HepG2 (cell line): ENCODE measurements at regions not wholly inside any gene's neighbourhood (a gene's known extent, or its start where the extent isn't known, plus 50 kb on each side); places are given as distances from the start of the nearest gene placed in this dataset.

ENCODE experiments used
- ATAC-seq: fragments of 200-7000 bp; cut with Tn5 transposase; 3 replicates; pipeline ENCODE4 v1.9.1; 2020; ENCODE audit warnings: mild to moderate bottlenecking, moderate library complexity
- BruUV-seq: library from RNA; stranded (reverse); fragments of 400-500 nt; replicated peaks from 2 replicates; lab custom pipeline; 2021; lab: Mats Ljungman, UMichigan
- CTCF ChIA-PET: fragments of 300-600 bp; formaldehyde crosslinking; extraction: SDS; loops from one replicate; lab custom pipeline; 2021; ENCODE audit warnings: low total read pairs, inconsistent platforms, low intra/inter-chr PET ratio; lab: Yijun Ruan, JAX
- POLR2A ChIA-PET: fragments of 350-600 bp; sonication (Branson Sonifier 250); formaldehyde crosslinking; loops from one replicate; lab custom pipeline; 2020; ENCODE audit warnings: antibody characterized with exemption, inconsistent platforms; lab: Yijun Ruan, JAX
- DNase-seq: peaks from one replicate; pipeline ENCODE4 v3.0.0-alpha.2; 2015; ENCODE audit warnings: low spot score
- FAIRE-seq: peaks from 3 replicates; lab custom pipeline; 2011; peaks lifted over from hg19 to GRCh38; lab: Jason Lieb, UNC
- H2AFZ ChIP-seq: one replicate; pipeline ENCODE4 v1.6.1; 2011; ENCODE audit warnings: low read length, inconsistent platforms
- H3K27ac ChIP-seq: fragments of 300-600 bp; 3 replicates; pipeline ENCODE4 v1.8.0; 2011; ENCODE audit warnings: mixed run types, mild to moderate bottlenecking, mixed read lengths, low read length, inconsistent platforms; ENCODE audit not compliant: insufficient read depth; ENCODE audit errors: extremely low read length
- H3K27me3 ChIP-seq, 2 experiments: fragments of 200-600 bp in 1 of 2; 2 replicates in 1 of 2; 3 replicates in 1 of 2; pipeline versions ENCODE4 v1.6.0 to v1.8.0; 2011; ENCODE audit warnings: low read length in 2 of 2, mild to moderate bottlenecking in 2 of 2, moderate library complexity in 2 of 2, inconsistent platforms in 1 of 2; ENCODE audit not compliant: insufficient read depth in 2 of 2, control insufficient read depth in 1 of 2
- H3K36me3 ChIP-seq, 2 experiments: fragments of 200-600 bp in 1 of 2; replicated peaks in 1 of 2; 2 replicates in 1 of 2; 3 replicates in 1 of 2; pipeline versions ENCODE4 v1.5.1 to v1.8.0; 2011; ENCODE audit warnings: low read length in 2 of 2, inconsistent platforms in 1 of 2; ENCODE audit not compliant: insufficient read depth in 2 of 2, control insufficient read depth in 1 of 2
- H3K4me1 ChIP-seq: 2 replicates; pipeline ENCODE4 v1.5.1; 2012; ENCODE audit warnings: low read length, inconsistent platforms; ENCODE audit not compliant: insufficient read depth
- H3K4me2 ChIP-seq: 2 replicates; pipeline ENCODE4 v1.6.0; 2011; ENCODE audit warnings: low read depth, low read length, inconsistent platforms
- H3K4me3 ChIP-seq, 3 experiments: fragments of 200-600 bp in 1 of 3; sonication (generic), shearing (Covaris generic) in 1 of 3; replicated peaks in 1 of 3; 2 replicates each; pipeline ENCODE4 v1.5.1; 2011 to 2016; ENCODE audit warnings: low read length in 3 of 3, inconsistent platforms in 2 of 3, low read depth in 2 of 3, mild to moderate bottlenecking in 2 of 3, control low read depth in 1 of 3, mixed read lengths in 1 of 3; ENCODE audit not compliant: insufficient read depth in 1 of 3
- H3K79me2 ChIP-seq: one replicate; pipeline ENCODE4 v1.6.1; 2011; ENCODE audit warnings: low read length, inconsistent platforms; ENCODE audit not compliant: insufficient read depth
- H3K9ac ChIP-seq: 2 replicates; pipeline ENCODE4 v1.6.0; 2011; ENCODE audit warnings: mild to moderate bottlenecking, low read depth, low read length, inconsistent platforms; ENCODE audit not compliant: insufficient read depth
- H3K9me3 ChIP-seq: 2 replicates; pipeline ENCODE4 v1.5.1; 2012; ENCODE audit warnings: mild to moderate bottlenecking, low read length
- H4K20me1 ChIP-seq: 2 replicates; pipeline ENCODE4 v1.6.0; 2011; ENCODE audit warnings: inconsistent platforms, mild to moderate bottlenecking, low read length, moderate library complexity; ENCODE audit not compliant: insufficient read depth
- HMG20A ChIP-seq: IDR thresholded peaks from 2 replicates; pipeline ENCODE4 v1.6.1; 2016; ENCODE audit warnings: borderline replicate concordance
- MED1 ChIP-seq: sonication (generic); formaldehyde crosslinking; IDR thresholded peaks from 2 replicates; pipeline ENCODE4 v1.4.0; 2020; ENCODE audit warnings: missing genetic modification reagents
- PRMT3 ChIP-seq: sonication (generic); formaldehyde crosslinking; IDR thresholded peaks from 2 replicates; pipeline ENCODE4 v1.8.1; 2022; ENCODE audit warnings: low read depth, mild to moderate bottlenecking, moderate library complexity, missing genetic modification reagents, borderline replicate concordance
- TBL1XR1 ChIP-seq: fragments of 150-350 bp; IDR thresholded peaks from 2 replicates; pipeline ENCODE4 v1.6.1; 2014; ENCODE audit warnings: borderline replicate concordance, low read length; ENCODE audit not compliant: partially characterized antibody
- ZNF670 ChIP-seq: sonication (generic); formaldehyde crosslinking; IDR thresholded peaks from 2 replicates; pipeline ENCODE4 v1.8.0; 2022; ENCODE audit warnings: mild to moderate bottlenecking, missing genetic modification reagents, borderline replicate concordance
- ZSCAN20 ChIP-seq: sonication (generic); formaldehyde crosslinking; IDR thresholded peaks from 2 replicates; pipeline ENCODE4 v1.4.0; 2020; ENCODE audit warnings: missing genetic modification reagents, mild to moderate bottlenecking, borderline replicate concordance
- WGBS: methylation state at CpG from one replicate; pipeline ENCODE4 v1.1.6; 2017; ENCODE audit warnings: low lambda C conversion rate; 5-methylcytosine and 5-hydroxymethylcytosine counted together
- in situ Hi-C: cut with HindIII; loops from 2 replicates; pipeline ENCODE4 v1.10.0; 2017; ENCODE audit warnings: low pct_unique_long_range_greater_than_20kb; ENCODE audit not compliant: extremely low pct_ligation_motif_present
- intact Hi-C: fragments of 100-400 bp; cut with micrococcal nuclease; formaldehyde crosslinking; loops from one replicate; pipeline ENCODE4 v1.10.0; 2022; ENCODE audit not compliant: unreplicated experiment
- TF ChIP-seq, protein P1 (sequence below): sonication (generic); formaldehyde crosslinking; IDR thresholded peaks from one replicate; pipeline ENCODE4 v1.5.1; 2020; ENCODE audit warnings: mild to moderate bottlenecking, missing genetic modification reagents; ENCODE audit errors: not compliant biosample characterization
- TF ChIP-seq, protein P2 (sequence below): sonication (generic); formaldehyde crosslinking; IDR thresholded peaks from 2 replicates; pipeline ENCODE4 v1.5.1; 2020; ENCODE audit warnings: mild to moderate bottlenecking, missing genetic modification reagents, borderline replicate concordance
- TF ChIP-seq, protein P3 (sequence below): sonication (generic); formaldehyde crosslinking; IDR thresholded peaks from 2 replicates; pipeline ENCODE4 v1.4.0; 2020; ENCODE audit warnings: missing genetic modification reagents

DNA sequence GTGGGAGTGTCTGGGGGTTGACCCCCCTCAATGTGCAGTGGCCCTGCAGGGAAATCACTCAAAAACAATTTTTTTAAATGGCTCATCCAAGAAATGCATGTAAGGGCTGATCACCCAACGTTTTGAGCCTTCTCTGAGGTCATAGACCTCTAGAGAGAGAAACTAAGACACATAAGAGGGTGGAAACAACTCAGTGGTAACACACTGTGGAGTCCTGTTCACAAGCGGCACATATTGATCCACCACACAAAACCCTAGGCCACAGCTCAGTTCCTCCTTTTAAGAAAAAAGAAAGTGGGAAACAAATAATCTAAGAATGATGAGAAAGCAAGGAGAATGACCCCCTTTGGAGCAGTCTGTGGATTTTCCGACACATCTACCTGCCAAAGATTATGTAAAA lies 83.0 kb upstream of the METAP2 start:
- ChIA-PET POLR2A (no interaction called here), CTCF (no interaction called here)
- intact Hi-C loops, result no loop called here
- Histone ChIP-seq H3K27ac (no peak overlapping the region), H3K27me3 (peaks cover 0 to 4% of the 10 kb centered on the region in 2 experiments; a peak in 2 of 5 replicates), H3K9me3 (peaks cover 18% of the 10 kb centered on the region), H3K36me3 (no peaks in the 10 kb centered on the region), H4K20me1 (no peaks in the 10 kb centered on the region), H3K9ac (no peak overlapping the region), H2AFZ (no peak overlapping the region), H3K79me2 (no peaks in the 10 kb centered on the region), H3K4me1 (no peaks in the 10 kb centered on the region), H3K4me2 (no peak overlapping the region), H3K4me3 (no peak overlapping the region)
- no peak for DNase-seq
- BruUV-seq, result no TSS peak
- no peak for FAIRE-seq
- ATAC-seq, result no peak
- in situ Hi-C loops, result no loop called here
- TF ChIP-seq, protein P1, sequence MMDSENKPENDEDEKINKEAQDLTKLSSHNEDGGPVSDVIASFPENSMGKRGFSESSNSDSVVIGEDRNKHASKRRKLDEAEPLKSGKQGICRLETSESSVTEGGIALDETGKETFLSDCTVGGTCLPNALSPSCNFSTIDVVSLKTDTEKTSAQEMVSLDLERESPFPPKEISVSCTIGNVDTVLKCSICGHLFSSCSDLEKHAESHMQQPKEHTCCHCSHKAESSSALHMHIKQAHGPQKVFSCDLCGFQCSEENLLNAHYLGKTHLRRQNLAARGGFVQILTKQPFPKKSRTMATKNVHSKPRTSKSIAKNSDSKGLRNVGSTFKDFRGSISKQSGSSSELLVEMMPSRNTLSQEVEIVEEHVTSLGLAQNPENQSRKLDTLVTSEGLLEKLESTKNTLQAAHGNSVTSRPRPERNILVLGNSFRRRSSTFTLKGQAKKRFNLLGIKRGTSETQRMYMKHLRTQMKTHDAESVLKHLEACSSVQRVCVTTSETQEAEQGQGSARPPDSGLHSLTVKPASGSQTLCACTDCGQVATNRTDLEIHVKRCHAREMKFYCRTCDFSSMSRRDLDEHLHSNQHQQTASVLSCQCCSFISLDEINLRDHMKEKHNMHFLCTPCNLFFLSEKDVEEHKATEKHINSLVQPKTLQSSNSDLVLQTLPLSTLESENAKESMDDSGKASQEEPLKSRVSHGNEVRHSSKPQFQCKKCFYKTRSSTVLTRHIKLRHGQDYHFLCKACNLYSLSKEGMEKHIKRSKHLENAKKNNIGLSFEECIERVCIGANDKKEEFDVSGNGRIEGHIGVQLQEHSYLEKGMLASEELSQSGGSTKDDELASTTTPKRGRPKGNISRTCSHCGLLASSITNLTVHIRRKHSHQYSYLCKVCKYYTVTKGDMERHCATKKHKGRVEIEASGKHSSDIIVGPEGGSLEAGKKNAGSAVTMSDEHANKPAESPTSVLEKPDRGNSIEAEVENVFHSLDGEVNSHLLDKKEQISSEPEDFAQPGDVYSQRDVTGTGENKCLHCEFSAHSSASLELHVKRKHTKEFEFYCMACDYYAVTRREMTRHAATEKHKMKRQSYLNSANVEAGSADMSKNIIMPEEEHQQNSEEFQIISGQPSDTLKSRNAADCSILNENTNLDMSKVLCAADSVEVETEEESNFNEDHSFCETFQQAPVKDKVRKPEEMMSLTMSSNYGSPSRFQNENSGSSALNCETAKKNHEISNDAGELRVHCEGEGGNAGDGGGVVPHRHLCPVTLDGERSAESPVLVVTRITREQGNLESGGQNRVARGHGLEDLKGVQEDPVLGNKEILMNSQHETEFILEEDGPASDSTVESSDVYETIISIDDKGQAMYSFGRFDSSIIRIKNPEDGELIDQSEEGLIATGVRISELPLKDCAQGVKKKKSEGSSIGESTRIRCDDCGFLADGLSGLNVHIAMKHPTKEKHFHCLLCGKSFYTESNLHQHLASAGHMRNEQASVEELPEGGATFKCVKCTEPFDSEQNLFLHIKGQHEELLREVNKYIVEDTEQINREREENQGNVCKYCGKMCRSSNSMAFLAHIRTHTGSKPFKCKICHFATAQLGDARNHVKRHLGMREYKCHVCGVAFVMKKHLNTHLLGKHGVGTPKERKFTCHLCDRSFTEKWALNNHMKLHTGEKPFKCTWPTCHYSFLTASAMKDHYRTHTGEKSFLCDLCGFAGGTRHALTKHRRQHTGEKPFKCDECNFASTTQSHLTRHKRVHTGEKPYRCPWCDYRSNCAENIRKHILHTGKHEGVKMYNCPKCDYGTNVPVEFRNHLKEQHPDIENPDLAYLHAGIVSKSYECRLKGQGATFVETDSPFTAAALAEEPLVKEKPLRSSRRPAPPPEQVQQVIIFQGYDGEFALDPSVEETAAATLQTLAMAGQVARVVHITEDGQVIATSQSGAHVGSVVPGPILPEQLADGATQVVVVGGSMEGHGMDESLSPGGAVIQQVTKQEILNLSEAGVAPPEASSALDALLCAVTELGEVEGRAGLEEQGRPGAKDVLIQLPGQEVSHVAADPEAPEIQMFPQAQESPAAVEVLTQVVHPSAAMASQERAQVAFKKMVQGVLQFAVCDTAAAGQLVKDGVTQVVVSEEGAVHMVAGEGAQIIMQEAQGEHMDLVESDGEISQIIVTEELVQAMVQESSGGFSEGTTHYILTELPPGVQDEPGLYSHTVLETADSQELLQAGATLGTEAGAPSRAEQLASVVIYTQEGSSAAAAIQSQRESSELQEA (CRISPR knock-in tag), result no peak
- no peak for TF ChIP-seq TBL1XR1
- TF ChIP-seq, protein P2, sequence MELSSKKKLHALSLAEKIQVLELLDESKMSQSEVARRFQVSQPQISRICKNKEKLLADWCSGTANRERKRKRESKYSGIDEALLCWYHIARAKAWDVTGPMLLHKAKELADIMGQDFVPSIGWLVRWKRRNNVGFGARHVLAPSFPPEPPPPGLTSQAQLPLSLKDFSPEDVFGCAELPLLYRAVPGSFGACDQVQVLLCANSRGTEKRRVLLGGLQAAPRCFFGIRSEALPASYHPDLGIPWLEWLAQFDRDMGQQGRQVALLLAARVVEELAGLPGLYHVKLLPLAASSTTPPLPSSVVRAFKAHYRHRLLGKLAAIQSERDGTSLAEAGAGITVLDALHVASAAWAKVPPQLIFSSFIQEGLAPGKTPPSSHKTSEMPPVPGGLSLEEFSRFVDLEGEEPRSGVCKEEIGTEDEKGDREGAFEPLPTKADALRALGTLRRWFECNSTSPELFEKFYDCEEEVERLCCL (CRISPR knock-in tag), result no peak
- TF ChIP-seq HMG20A (CRISPR knock-in tag), result no peak
- no peak for TF ChIP-seq PRMT3 (CRISPR knock-in tag)
- TF ChIP-seq, protein P3, sequence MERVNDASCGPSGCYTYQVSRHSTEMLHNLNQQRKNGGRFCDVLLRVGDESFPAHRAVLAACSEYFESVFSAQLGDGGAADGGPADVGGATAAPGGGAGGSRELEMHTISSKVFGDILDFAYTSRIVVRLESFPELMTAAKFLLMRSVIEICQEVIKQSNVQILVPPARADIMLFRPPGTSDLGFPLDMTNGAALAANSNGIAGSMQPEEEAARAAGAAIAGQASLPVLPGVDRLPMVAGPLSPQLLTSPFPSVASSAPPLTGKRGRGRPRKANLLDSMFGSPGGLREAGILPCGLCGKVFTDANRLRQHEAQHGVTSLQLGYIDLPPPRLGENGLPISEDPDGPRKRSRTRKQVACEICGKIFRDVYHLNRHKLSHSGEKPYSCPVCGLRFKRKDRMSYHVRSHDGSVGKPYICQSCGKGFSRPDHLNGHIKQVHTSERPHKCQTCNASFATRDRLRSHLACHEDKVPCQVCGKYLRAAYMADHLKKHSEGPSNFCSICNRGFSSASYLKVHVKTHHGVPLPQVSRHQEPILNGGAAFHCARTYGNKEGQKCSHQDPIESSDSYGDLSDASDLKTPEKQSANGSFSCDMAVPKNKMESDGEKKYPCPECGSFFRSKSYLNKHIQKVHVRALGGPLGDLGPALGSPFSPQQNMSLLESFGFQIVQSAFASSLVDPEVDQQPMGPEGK (CRISPR knock-in tag), result no peak
- no peak for TF ChIP-seq ZSCAN20 (CRISPR knock-in tag)
- no peak for TF ChIP-seq ZNF670 (CRISPR knock-in tag)
- TF ChIP-seq MED1 (CRISPR knock-in tag), result no peak
- 47% methylated on average over 3 of the region's 3 CpGs for WGBS
